HCT116 (cell line): ENCODE measurements at regions not wholly inside any gene's neighbourhood (a gene's known extent, or its start where the extent isn't known, plus 50 kb on each side); places are given as distances from the start of the nearest gene placed in this dataset.

ENCODE experiments used
- ATAC-seq: fragments of 200-7000 bp; cut with Tn5 transposase; 2 replicates; pipeline ENCODE4 v1.9.1; 2020; ENCODE audit warnings: mild to moderate bottlenecking, moderate library complexity
- BruUV-seq: library from RNA; stranded (reverse); fragments of 400-500 nt; replicated peaks from 2 replicates; lab custom pipeline; 2021; lab: Mats Ljungman, UMichigan
- CTCF ChIA-PET: fragments of 300-600 bp; sonication (Branson Sonifier 250); formaldehyde crosslinking; loops from one replicate; lab custom pipeline; 2021; ENCODE audit warnings: antibody characterized with exemption; lab: Charles Lee
- POLR2A ChIA-PET: fragments of 300-600, 350-600 bp; sonication (Branson Sonifier 250); formaldehyde crosslinking; loops from one replicate; lab custom pipeline; 2021; ENCODE audit warnings: antibody characterized with exemption; lab: Charles Lee
- RAD21 ChIA-PET, 2 experiments: fragments of 300-600 bp; sonication (Branson Sonifier 250); formaldehyde crosslinking; loops; one replicate each; lab custom pipeline; 2023; ENCODE audit warnings: low total read pairs in 2 of 2; ENCODE audit not compliant: uncharacterized antibody in 2 of 2, unreplicated experiment in 2 of 2, low non-redundant PET in 1 of 2; lab: Charles Lee
- DNase-seq: peaks from one replicate; pipeline ENCODE4 v3.0.0-alpha.2; 2010; ENCODE audit warnings: low read depth, low spot score
- H2AFZ ChIP-seq: fragments of 200-600 bp; shearing (Covaris generic), sonication (generic); 2 replicates; pipeline ENCODE4 v1.6.1; 2017; ENCODE audit warnings: low read depth, mixed run types, mixed read lengths, antibody characterized with exemption, low read length; ENCODE audit not compliant: poor library complexity, severe bottlenecking
- H3K27ac ChIP-seq: 2 replicates; pipeline ENCODE4 v1.5.1; 2012; ENCODE audit warnings: low read depth, low read length
- H3K27me3 ChIP-seq: fragments of 200-600 bp; sonication (generic); 2 replicates; pipeline ENCODE4 v1.6.1; 2016; ENCODE audit warnings: mixed run types, low read length, mixed read lengths; ENCODE audit not compliant: insufficient read depth
- H3K36me3 ChIP-seq, 2 experiments: fragments of 200-500 bp in 1 of 2; fragments of 200-600 bp in 1 of 2; sonication (Bioruptor generic) in 1 of 2; sonication (generic) in 1 of 2; 2 replicates each; pipeline versions ENCODE4 v1.5.1 to v1.6.1; 2014 to 2016; ENCODE audit warnings: low read length in 2 of 2, inconsistent platforms in 1 of 2, mixed read lengths in 1 of 2, mixed run types in 1 of 2; ENCODE audit not compliant: insufficient read depth in 2 of 2, control insufficient read depth in 1 of 2
- H3K4me1 ChIP-seq, 2 experiments: fragments of 200-600 bp in 1 of 2; sonication (generic) in 1 of 2; 2 replicates each; pipeline versions ENCODE4 v1.5.1 to v1.6.1; 2012 to 2017; ENCODE audit warnings: low read length in 2 of 2, inconsistent platforms in 1 of 2, mild to moderate bottlenecking in 1 of 2, mixed read lengths in 1 of 2, mixed run types in 1 of 2, moderate library complexity in 1 of 2; ENCODE audit not compliant: insufficient read depth in 2 of 2, control insufficient read depth in 1 of 2
- H3K4me2 ChIP-seq: fragments of 200-600 bp; sonication (generic); 2 replicates; pipeline ENCODE4 v1.6.1; 2017; ENCODE audit warnings: mixed run types, low read length, mixed read lengths
- H3K4me3 ChIP-seq, 2 experiments: fragments of 200-600 bp in 1 of 2; sonication (generic) in 1 of 2; replicated peaks in 1 of 2; 2 replicates each; pipeline ENCODE4 v1.5.1; 2011 to 2016; ENCODE audit warnings: low read length in 2 of 2, control low read depth in 1 of 2, low read depth in 1 of 2, mild to moderate bottlenecking in 1 of 2, mixed read lengths in 1 of 2, mixed run types in 1 of 2
- H3K79me2 ChIP-seq: fragments of 200-600 bp; sonication (generic); 2 replicates; pipeline ENCODE4 v1.6.1; 2017; ENCODE audit warnings: mild to moderate bottlenecking, mixed run types, low read length, moderate library complexity, mixed read lengths; ENCODE audit not compliant: insufficient read depth
- H3K9ac ChIP-seq: fragments of 200-600 bp; sonication (generic); 2 replicates; pipeline ENCODE4 v1.6.1; 2016; ENCODE audit warnings: low read length, mixed read lengths
- H3K9me2 ChIP-seq: fragments of 200-600 bp; sonication (generic), shearing (Covaris generic); 2 replicates; pipeline ENCODE4 v1.6.1; 2017; ENCODE audit warnings: mixed run types, mild to moderate bottlenecking, moderate library complexity; ENCODE audit not compliant: insufficient read depth
- H3K9me3 ChIP-seq, 2 experiments: fragments of 200-500 bp in 1 of 2; fragments of 200-600 bp in 1 of 2; sonication (Bioruptor generic) in 1 of 2; sonication (generic) in 1 of 2; 2 replicates each; pipeline ENCODE4 v1.6.1; 2014 to 2017; ENCODE audit warnings: low read length in 2 of 2, mixed read lengths in 2 of 2, inconsistent platforms in 1 of 2, low read depth in 1 of 2, mild to moderate bottlenecking in 1 of 2, mixed run types in 1 of 2, moderate library complexity in 1 of 2; ENCODE audit not compliant: control insufficient read depth in 1 of 2, insufficient read depth in 1 of 2
- H4K20me1 ChIP-seq: fragments of 200-600 bp; sonication (generic), shearing (Covaris generic); 2 replicates; pipeline ENCODE4 v1.6.1; 2017; ENCODE audit warnings: mixed run types, mild to moderate bottlenecking, moderate library complexity; ENCODE audit not compliant: insufficient read depth
- CBX3 ChIP-seq: IDR thresholded peaks from 2 replicates; pipeline ENCODE4 v1.6.1; 2012; ENCODE audit warnings: low read depth
- CEBPB ChIP-seq: IDR thresholded peaks from 2 replicates; pipeline ENCODE4 v1.6.1; 2012; ENCODE audit warnings: low read depth
- EZH2phosphoT487 ChIP-seq: fragments of 200-600 bp; IDR thresholded peaks from 2 replicates; pipeline ENCODE4 v1.6.1; 2018; ENCODE audit warnings: antibody characterized with exemption, borderline replicate concordance
- FOSL1 ChIP-seq: IDR thresholded peaks from 2 replicates; pipeline ENCODE4 v1.6.1; 2012; ENCODE audit warnings: low read depth
- REST ChIP-seq: IDR thresholded peaks from 2 replicates; pipeline ENCODE4 v1.6.1; 2012; ENCODE audit warnings: low read depth
- SIN3A ChIP-seq: IDR thresholded peaks from 2 replicates; pipeline ENCODE4 v1.6.1; 2012; ENCODE audit warnings: low read depth
- SRF ChIP-seq: IDR thresholded peaks from 2 replicates; pipeline ENCODE4 v1.6.1; 2012; ENCODE audit warnings: low read depth
- ZFX ChIP-seq: fragments of 450-650 bp; IDR thresholded peaks from 2 replicates; pipeline ENCODE4 v1.6.1; 2017
- intact Hi-C: fragments of 100-400 bp; cut with micrococcal nuclease; formaldehyde crosslinking; loops from 2 replicates; pipeline ENCODE4 v1.10.0; 2022
- TF ChIP-seq, protein P1 (sequence below): IDR thresholded peaks from 2 replicates; pipeline ENCODE4 v1.6.1; 2011; ENCODE audit warnings: mild to moderate bottlenecking, low read length, moderate library complexity; ENCODE audit not compliant: insufficient replicate concordance; ENCODE audit errors: extremely low read depth

DNA sequence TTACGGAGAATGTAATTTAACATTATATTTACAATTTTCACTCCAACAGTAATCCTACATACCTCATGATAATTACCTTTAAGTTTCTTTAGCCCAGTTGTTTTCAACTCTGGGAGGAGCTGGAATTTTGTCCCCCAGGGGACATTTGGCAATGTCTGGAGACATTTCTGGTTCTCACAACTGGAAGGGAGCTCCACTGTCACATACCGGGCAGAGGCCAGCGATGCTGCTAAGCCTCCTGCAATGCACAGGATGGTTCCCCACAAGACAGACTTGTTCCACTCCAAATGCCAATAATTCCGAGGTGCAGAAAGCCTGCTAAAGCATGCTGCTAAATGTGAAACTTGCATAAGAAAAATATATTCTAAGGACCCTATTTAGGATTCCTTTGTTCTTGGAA lies 251.1 kb upstream of the IRX5 start:
- H3K4me3 ChIP-seq, result no peak overlapping the region
- no peak overlapping the region for H3K27ac ChIP-seq
- ATAC-seq (no peak), DNase-seq (no peak)
- ChIA-PET RAD21 (no interaction called here), POLR2A (no interaction called here), CTCF (no interaction called here)
- H3K9ac ChIP-seq, result no peak overlapping the region
- H3K4me2 ChIP-seq, result no peak overlapping the region
- TF ChIP-seq CEBPB, result no peak
- peaks cover 6% of the 10 kb centered on the region; the same call in 1 of the 2 replicates for H3K27me3 ChIP-seq
- no peak overlapping the region for H2AFZ ChIP-seq
- no peaks in the 10 kb centered on the region for H3K79me2 ChIP-seq
- no peaks in the 10 kb centered on the region for H3K36me3 ChIP-seq
- intact Hi-C loops, result no loop called here
- no peaks in the 10 kb centered on the region for H3K9me2 ChIP-seq
- H4K20me1 ChIP-seq, result no peaks in the 10 kb centered on the region
- BruUV-seq, result no TSS peak
- no peaks in the 10 kb centered on the region for H3K9me3 ChIP-seq
- H3K4me1 ChIP-seq, result no peaks in the 10 kb centered on the region

GRCh38 chr16:54677308-54677950 lies 253.2 kb upstream of the IRX5 start:
- Histone ChIP-seq H3K79me2 (no peaks in the 10 kb centered on the region), H3K9me2 (no peaks in the 10 kb centered on the region), H4K20me1 (no peaks in the 10 kb centered on the region), H2AFZ (no peak overlapping the region), H3K9ac (no peak overlapping the region), H3K27me3 (no peaks in the 10 kb centered on the region), H3K4me3 (no peak overlapping the region), H3K36me3 (no peaks in the 10 kb centered on the region), H3K4me2 (no peak overlapping the region), H3K27ac (no peak overlapping the region), H3K9me3 (no peaks in the 10 kb centered on the region), H3K4me1 (no peaks in the 10 kb centered on the region)
- RAD21 ChIA-PET, result no interaction called here
- DNase-seq (no peak), ATAC-seq (no peak)
- POLR2A ChIA-PET, result interaction anchor here (1.2 kb wide), 1 partner anchor 459 kb away, joined by 3 read pairs; no protein-coding TSS in a partner anchor
- CTCF ChIA-PET, result no interaction called here
- TF ChIP-seq SRF, result no peak
- TF ChIP-seq CBX3, result no peak
- TF ChIP-seq FOSL1, result no peak
- TF ChIP-seq SIN3A, result no peak
- TF ChIP-seq, protein P1, sequence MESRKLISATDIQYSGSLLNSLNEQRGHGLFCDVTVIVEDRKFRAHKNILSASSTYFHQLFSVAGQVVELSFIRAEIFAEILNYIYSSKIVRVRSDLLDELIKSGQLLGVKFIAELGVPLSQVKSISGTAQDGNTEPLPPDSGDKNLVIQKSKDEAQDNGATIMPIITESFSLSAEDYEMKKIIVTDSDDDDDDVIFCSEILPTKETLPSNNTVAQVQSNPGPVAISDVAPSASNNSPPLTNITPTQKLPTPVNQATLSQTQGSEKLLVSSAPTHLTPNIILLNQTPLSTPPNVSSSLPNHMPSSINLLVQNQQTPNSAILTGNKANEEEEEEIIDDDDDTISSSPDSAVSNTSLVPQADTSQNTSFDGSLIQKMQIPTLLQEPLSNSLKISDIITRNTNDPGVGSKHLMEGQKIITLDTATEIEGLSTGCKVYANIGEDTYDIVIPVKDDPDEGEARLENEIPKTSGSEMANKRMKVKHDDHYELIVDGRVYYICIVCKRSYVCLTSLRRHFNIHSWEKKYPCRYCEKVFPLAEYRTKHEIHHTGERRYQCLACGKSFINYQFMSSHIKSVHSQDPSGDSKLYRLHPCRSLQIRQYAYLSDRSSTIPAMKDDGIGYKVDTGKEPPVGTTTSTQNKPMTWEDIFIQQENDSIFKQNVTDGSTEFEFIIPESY, result no peak
- TF ChIP-seq REST, result no peak
- no peak for TF ChIP-seq ZFX
- TF ChIP-seq EZH2phosphoT487, result no peak
- intact Hi-C loops, result no loop called here
- BruUV-seq, result no TSS peak
